ENCODE measurements at regions not wholly inside any gene's neighbourhood (a gene's known extent, or its start where the extent isn't known, plus 50 kb on each side); places are given as distances from the start of the nearest gene placed in this dataset.

DNA sequence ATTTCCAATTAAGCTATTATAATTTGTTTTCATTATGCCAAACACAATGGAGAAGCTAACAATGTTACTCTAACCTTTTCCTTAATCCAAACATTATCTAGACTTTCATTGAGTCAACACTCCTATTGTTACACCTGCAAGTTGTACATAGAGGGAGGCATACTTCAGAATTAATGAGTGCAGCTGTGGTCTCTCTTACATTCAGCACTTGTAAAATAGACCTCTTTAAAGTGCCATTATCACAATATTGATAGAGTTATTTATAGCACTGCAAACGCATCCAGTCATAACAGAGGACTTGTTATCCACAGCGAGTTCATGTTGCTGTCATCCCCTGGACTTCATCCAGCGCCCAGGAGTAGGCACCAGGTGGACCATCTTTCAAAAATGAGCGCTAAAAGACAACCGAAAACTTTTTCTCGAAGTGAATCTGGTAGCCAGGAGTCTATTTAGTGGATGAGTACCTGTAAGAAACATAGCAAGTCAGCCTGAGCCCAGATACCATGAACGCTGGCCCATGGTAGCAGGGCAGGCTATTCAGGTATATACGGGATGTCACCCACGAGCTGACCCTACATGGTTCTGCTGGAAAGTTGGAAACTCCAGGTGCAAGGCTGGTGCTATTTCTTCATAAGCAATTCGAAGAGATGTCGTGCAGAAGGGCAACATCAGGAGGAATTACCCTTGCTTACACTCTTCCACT is 70.6 kb upstream of the NFIA start:
- TF ChIP-seq, protein P1, sequence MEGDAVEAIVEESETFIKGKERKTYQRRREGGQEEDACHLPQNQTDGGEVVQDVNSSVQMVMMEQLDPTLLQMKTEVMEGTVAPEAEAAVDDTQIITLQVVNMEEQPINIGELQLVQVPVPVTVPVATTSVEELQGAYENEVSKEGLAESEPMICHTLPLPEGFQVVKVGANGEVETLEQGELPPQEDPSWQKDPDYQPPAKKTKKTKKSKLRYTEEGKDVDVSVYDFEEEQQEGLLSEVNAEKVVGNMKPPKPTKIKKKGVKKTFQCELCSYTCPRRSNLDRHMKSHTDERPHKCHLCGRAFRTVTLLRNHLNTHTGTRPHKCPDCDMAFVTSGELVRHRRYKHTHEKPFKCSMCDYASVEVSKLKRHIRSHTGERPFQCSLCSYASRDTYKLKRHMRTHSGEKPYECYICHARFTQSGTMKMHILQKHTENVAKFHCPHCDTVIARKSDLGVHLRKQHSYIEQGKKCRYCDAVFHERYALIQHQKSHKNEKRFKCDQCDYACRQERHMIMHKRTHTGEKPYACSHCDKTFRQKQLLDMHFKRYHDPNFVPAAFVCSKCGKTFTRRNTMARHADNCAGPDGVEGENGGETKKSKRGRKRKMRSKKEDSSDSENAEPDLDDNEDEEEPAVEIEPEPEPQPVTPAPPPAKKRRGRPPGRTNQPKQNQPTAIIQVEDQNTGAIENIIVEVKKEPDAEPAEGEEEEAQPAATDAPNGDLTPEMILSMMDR (IDR thresholded peaks at IDR 0.05; ENCODE audit: control insufficient read depth, extremely low read depth, insufficient read depth): no peak
- no peak overlapping the region for H3K4me3 ChIP-seq (ENCODE audit: low read depth, low read length)
- DNase-seq (ENCODE audit: low read depth): no peak

DNA sequence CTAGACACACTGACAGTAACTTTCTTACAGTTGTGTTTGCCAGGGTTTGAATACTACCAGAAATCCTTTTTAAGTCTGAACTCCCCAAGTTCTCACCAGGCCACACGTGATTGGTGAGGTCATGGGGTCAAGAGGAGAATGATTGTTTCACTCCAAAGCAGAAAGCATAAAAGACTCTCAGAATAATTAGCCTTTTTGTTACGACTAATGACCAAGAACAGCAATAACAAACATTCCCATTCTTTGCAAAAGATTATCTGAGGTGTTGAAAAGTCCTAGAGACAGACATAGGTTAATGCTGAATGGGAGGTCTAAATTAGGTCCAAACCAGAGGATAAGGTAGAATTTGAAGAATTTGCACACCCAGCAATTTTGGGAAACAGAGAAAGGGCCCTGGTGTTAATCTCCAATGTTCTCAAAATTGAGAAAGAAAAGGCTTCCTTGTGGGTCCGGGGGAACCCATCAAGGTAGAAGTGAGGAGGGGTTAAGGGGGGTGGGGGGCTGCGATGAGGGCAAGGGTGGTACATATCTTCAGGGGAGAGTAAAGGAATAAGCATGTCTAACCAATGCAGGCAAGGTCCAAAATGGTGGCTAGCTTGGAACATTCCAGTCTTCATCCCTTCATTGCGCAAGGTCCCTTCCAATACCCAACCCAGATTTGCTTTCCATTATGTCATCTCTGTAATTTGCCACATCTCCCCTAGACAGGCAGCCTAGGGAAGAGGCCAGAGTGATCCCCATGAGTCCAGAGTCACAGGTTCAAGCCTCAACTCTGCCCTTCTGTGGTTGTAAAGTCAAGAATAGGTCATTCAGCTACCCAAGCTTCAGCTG is 74.6 kb upstream of the NFIA start:
- DNase-seq (ENCODE audit: low read depth): no peak
- H3K4me3 ChIP-seq (ENCODE audit: low read depth, low read length): no peak overlapping the region
- TF ChIP-seq, protein P1 (IDR thresholded peaks at IDR 0.05; ENCODE audit: control insufficient read depth, extremely low read depth, insufficient read depth): no peak

DNA sequence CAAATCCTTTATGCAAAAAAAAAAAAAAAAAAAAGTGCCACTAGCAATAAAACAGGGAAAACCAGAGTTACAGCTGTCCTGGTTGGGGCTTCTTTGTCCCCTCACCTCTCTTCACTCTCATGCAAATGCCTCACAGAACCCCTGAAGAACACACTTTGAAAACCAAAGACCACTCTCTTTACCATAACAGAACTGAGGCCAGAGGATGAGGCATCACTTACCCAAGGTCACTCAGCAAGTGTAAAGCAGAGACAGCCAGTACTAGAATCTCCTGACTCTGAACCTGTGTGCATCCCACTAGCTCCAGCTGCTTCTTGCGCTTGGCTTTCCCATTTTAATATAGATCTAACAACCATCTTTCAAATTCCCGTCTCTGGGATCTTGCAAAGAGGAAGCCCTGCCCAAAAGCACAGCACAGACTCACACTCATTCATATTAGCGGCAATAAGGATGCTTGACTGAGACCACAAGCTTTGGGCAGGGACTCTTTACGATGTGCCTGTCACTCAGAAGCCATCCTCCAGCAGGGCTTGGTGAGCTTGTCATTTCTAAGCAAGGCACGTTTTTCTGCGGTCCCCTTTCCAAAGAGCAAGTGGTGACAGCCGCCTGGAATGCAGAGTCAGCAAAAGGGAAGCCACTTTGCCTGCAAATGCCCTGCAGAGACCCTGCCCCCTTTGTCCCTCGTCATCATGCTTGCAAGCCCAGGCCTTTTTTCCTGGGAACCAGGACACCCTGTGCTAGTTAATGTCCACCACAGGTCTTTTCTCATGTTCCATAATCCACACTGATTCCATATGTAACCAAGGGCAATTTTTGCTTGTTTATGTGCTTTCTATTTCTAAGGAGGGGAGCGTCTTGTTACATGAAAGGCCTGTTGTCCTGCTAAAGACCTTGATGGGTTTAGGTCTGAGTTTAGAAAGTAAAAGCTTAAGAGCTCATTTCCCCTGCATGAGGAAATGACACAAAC is 76.5 kb upstream of the NFIA start:
- H3K4me3 ChIP-seq (ENCODE audit: low read depth, low read length): no peak overlapping the region
- TF ChIP-seq, protein P1 (IDR thresholded peaks at IDR 0.05; ENCODE audit: control insufficient read depth, extremely low read depth, insufficient read depth): no peak
- DNase-seq (ENCODE audit: low read depth): no peak

DNA sequence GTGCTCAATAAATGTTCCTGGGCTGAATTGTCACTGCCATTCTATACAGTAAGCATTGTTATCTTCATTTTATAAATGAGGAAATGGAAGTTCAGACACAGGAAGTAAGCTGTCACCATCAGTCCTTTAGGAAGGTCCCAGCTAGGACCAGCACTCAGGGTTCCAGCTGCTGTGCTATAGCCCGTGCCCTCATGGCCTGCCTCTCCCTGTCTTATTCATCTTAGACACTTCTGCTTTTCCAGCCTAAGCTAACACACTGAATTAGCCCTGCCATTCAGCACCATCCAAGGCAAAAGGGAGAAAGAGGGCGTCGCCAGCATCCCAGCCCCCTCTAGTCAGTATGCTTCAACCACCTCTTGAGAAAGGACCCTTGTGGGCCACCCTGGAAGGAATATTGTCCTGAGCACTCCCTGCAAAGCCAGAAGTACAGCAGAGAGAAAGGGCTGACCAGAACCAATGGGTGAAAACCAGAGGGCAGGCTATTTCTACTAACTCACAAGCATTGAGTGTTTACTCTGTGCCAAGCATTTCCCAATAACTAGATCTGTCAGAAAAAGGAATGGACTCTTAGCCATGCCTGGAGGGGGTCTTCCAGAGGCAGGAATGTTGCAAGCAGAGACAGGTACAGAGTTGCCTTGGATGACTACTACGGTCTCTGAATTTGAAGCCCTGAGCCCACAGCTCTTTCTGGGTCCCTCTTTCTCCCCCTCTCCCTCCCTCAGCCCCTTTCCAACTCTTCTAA is 77.9 kb upstream of the NFIA start:
- no peak overlapping the region for H3K4me3 ChIP-seq (ENCODE audit: low read depth, low read length)
- TF ChIP-seq, protein P1 (IDR thresholded peaks at IDR 0.05; ENCODE audit: control insufficient read depth, extremely low read depth, insufficient read depth): no peak
- no peak for DNase-seq (ENCODE audit: low read depth)

DNA sequence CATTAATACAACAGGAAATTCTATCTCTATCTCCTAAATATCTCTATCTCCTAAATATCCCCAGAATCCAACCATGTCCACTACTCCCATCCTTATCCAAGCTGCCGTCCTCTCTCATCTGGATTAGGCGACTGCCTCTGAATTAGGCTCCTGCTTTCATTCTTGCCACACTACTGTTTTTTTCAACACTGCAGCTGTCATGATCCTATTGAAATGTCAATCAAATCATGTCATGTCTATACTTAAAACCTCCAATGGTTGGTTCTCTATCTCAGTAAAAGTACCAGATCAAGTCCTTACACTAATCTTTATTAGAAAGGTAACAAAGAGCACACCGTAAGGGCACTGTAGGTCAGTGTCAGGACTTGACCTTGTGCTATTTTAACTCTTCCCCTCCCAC is 82.0 kb upstream of the NFIA start:
- DNase-seq (ENCODE audit: low read depth): no peak
- no peak overlapping the region for H3K4me3 ChIP-seq (ENCODE audit: low read depth, low read length)
- TF ChIP-seq, protein P1 (IDR thresholded peaks at IDR 0.05; ENCODE audit: control insufficient read depth, extremely low read depth, insufficient read depth): no peak

DNA sequence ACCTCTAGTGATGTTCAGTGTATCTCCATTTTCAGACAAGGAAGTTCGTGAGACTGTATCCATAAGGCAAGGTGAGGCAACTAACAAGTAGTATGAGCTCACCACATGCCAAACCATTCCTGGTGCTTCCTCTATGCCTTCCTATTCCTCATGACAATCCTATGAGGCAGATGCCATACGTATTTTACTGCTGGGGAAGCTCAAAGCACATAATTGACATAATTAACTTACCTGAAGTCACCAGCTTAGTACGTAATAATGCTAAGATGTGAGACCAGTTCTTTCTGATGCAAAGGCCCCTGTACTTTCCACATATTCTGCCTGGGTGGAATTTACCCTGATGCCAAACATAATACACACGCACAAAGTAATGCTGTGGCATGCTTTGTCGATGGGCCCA is 83.6 kb upstream of the NFIA start:
- no peak overlapping the region for H3K4me3 ChIP-seq (ENCODE audit: low read depth, low read length)
- TF ChIP-seq, protein P1 (IDR thresholded peaks at IDR 0.05; ENCODE audit: control insufficient read depth, extremely low read depth, insufficient read depth): no peak
- DNase-seq (ENCODE audit: low read depth): no peak
